HFF-Myc (cell line): ENCODE measurements at regions not wholly inside any gene's neighbourhood (a gene's known extent, or its start where the extent isn't known, plus 50 kb on each side); places are given as distances from the start of the nearest gene placed in this dataset.

ENCODE experiments used
- DNase-seq: peaks from one replicate; pipeline ENCODE4 v3.0.0-alpha.2; 2011; ENCODE audit warnings: low read depth; ENCODE audit errors: extremely low read depth
- H3K4me3 ChIP-seq: replicated peaks from 2 replicates; pipeline ENCODE4 v1.5.1; 2011; ENCODE audit warnings: low read depth, mild to moderate bottlenecking, control low read depth, low read length
- TF ChIP-seq, protein P1 (sequence below): IDR thresholded peaks from 2 replicates; pipeline ENCODE4 v1.5.1; 2012; ENCODE audit warnings: mild to moderate bottlenecking, low read depth, low read length, control low read depth; ENCODE audit errors: missing control alignments

- TF ChIP-seq, protein P1, sequence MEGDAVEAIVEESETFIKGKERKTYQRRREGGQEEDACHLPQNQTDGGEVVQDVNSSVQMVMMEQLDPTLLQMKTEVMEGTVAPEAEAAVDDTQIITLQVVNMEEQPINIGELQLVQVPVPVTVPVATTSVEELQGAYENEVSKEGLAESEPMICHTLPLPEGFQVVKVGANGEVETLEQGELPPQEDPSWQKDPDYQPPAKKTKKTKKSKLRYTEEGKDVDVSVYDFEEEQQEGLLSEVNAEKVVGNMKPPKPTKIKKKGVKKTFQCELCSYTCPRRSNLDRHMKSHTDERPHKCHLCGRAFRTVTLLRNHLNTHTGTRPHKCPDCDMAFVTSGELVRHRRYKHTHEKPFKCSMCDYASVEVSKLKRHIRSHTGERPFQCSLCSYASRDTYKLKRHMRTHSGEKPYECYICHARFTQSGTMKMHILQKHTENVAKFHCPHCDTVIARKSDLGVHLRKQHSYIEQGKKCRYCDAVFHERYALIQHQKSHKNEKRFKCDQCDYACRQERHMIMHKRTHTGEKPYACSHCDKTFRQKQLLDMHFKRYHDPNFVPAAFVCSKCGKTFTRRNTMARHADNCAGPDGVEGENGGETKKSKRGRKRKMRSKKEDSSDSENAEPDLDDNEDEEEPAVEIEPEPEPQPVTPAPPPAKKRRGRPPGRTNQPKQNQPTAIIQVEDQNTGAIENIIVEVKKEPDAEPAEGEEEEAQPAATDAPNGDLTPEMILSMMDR, result no peak
- H3K4me3 ChIP-seq, result no peak overlapping the region
- no peak for DNase-seq
Measured at GRCh38 chr7:53596230-53596629, 560.8 kb downstream of the POM121L12 start.

GRCh38 chr7:53600296-53600695, 564.9 kb downstream of the POM121L12 start:
- DNase-seq, result no peak
- TF ChIP-seq, protein P1, result no peak
- H3K4me3 ChIP-seq, result no peak overlapping the region

DNA sequence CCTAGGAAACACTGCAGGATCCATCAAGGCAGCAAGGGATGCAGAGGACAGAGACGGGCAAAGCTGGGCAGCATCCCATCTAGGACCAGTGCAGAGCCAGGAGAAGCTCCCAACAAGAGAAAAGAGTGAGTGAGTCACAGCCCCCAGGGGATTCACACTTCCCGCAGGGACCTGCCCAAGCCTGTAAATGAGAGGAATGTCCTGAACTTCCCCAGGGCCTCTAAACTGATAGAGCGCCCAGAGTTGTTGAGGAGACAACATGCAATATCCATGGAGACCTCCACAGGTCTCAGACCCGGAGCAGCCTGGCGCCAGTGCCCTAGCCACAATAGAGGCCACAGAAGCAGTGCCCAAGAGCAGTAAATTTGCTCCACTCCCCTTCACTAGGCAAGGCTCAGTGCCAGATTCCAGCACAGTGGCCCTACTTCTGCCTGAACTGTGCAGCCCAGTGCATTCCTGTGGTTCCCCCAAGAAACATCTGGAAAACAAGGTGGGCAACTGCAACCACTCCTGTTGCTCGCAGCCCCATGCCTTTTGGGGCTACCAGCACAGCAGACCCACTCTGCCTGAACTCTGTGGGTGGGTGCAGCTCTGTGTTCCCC, 567.5 kb downstream of the POM121L12 start:
- no peak for DNase-seq

DNA sequence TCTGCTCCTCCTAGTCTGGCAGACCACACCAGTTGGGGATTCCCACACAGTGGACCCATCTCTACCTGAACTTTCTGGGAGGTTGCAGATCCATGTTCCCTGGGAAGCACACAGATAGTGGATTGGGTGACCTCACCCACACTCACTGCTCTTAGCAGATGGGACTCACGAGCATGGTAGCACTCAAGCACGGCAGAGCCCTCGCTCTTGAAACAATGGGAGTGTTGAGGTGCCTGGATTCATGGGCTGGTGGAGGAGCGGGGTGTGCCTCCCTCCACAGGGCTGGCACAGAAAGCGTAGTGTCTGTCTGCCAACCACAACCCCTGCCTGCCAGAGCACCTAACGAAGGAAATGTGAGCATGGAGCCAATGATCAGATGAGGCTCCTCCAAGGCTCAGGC, 568.0 kb downstream of the POM121L12 start:
- no peak overlapping the region for H3K4me3 ChIP-seq
- DNase-seq, result no peak
- TF ChIP-seq, protein P1, result no peak

More for the DNA sequence above, 567.5 kb downstream of the POM121L12 start:
- TF ChIP-seq, protein P1, result no peak
- H3K4me3 ChIP-seq, result no peak overlapping the region

GRCh38 chr7:53604201-53604600, 568.8 kb downstream of the POM121L12 start:
- no peak overlapping the region for H3K4me3 ChIP-seq
- TF ChIP-seq, protein P1, result no peak
- DNase-seq, result no peak

DNA sequence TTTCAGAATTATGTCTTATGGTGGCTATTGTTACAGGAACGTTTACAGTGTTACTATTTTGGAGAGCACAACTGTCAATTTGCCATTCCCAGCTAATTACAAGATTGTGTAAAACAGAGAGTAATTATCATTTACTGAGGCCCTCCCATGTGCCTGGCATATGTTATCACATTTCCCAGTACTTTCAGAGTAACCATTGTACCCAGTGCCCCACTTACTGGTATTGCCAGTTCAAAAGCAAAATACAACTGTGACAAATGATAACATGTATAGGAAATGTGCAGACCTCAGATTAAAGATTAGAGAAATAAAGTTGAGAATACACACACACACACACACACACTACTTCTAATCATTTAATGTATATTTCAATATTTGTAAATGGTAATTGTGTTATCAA, 572.5 kb downstream of the POM121L12 start:
- no peak for DNase-seq
- no peak overlapping the region for H3K4me3 ChIP-seq
- TF ChIP-seq, protein P1, result no peak

- no peak for DNase-seq
- no peak overlapping the region for H3K4me3 ChIP-seq
- TF ChIP-seq, protein P1, result no peak
Measured at GRCh38 chr7:53609185-53609584, 573.8 kb downstream of the POM121L12 start.
